ENCODE measurements at regions not wholly inside any gene's neighbourhood (a gene's known extent, or its start where the extent isn't known, plus 50 kb on each side); places are given as distances from the start of the nearest gene placed in this dataset.

- Mint-ChIP-seq H3K27me3 (ENCODE audit: low read depth) (no peaks in the 10 kb centered on the region), H3K4me1 (ENCODE audit: low read depth) (no peaks in the 10 kb centered on the region), H3K36me3 (ENCODE audit: low read depth) (no peaks in the 10 kb centered on the region), H3K9me3 (no peaks in the 10 kb centered on the region), H3K27ac (no peak overlapping the region), H3K4me3 (no peak overlapping the region)
- no peak for DNase-seq (ENCODE audit: low spot score)
These were observed 121.8 kb upstream of the POU2AF2 start for GRCh38 chr11:111123463-111124398.

GRCh38 chr11:111120696-111121302, 124.7 kb upstream of the POU2AF2 start:
- Mint-ChIP-seq H3K27me3 (ENCODE audit: low read depth) (no peaks in the 10 kb centered on the region), H3K4me1 (ENCODE audit: low read depth) (no peaks in the 10 kb centered on the region), H3K27ac (no peak overlapping the region), H3K36me3 (ENCODE audit: low read depth) (no peaks in the 10 kb centered on the region), H3K9me3 (no peaks in the 10 kb centered on the region), H3K4me3 (no peak overlapping the region)
- no peak for DNase-seq (ENCODE audit: low spot score)

GRCh38 chr11:111120161-111120560, 125.4 kb upstream of the POU2AF2 start:
- DNase-seq (ENCODE audit: low spot score): no peak
- no peaks in the 10 kb centered on the region for H3K36me3 Mint-ChIP-seq (ENCODE audit: low read depth)
- H3K4me1 Mint-ChIP-seq (ENCODE audit: low read depth): no peaks in the 10 kb centered on the region
- no peak overlapping the region for H3K27ac Mint-ChIP-seq
- no peaks in the 10 kb centered on the region for H3K27me3 Mint-ChIP-seq (ENCODE audit: low read depth)
- no peaks in the 10 kb centered on the region for H3K9me3 Mint-ChIP-seq
- no peak overlapping the region for H3K4me3 Mint-ChIP-seq

- Mint-ChIP-seq H3K9me3 (no peaks in the 10 kb centered on the region), H3K27me3 (ENCODE audit: low read depth) (no peaks in the 10 kb centered on the region), H3K27ac (no peak overlapping the region), H3K4me1 (ENCODE audit: low read depth) (no peaks in the 10 kb centered on the region), H3K36me3 (ENCODE audit: low read depth) (no peaks in the 10 kb centered on the region), H3K4me3 (no peak overlapping the region)
- no peak for DNase-seq (ENCODE audit: low spot score)
These were observed 125.8 kb upstream of the POU2AF2 start for GRCh38 chr11:111119751-111120150.

- no peak for DNase-seq (ENCODE audit: low spot score)
These were observed 129.6 kb upstream of the POU2AF2 start for GRCh38 chr11:111115890-111116289.

DNA sequence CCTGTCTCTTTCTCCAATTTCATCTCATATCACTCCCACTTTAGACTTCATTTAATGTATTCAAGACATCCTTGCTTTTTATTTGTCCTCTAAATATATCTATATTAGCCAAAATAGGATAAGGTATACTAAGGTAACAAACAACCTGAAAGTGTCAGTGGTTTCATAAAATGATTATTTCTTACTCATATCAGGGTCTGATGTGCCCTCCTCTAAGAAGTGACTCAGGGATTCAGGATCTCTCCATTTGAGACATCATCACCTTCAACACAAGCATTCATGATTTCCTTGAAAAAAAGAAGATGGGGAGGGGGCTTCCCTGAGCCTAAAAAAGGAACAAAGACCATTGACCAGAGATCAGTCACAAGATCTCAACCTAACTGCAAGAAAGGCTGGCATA, 131.4 kb upstream of the POU2AF2 start:
- Mint-ChIP-seq H3K4me3 (no peak overlapping the region), H3K27me3 (ENCODE audit: low read depth) (peaks cover 2% of the 10 kb centered on the region), H3K36me3 (ENCODE audit: low read depth) (no peaks in the 10 kb centered on the region), H3K4me1 (ENCODE audit: low read depth) (no peaks in the 10 kb centered on the region), H3K27ac (no peak overlapping the region), H3K9me3 (no peaks in the 10 kb centered on the region)
- no peak for DNase-seq (ENCODE audit: low spot score)

More at GRCh38 chr11:111115890-111116289, 129.6 kb upstream of the POU2AF2 start:
- no peaks in the 10 kb centered on the region for H3K4me1 Mint-ChIP-seq (ENCODE audit: low read depth)
- H3K4me3 Mint-ChIP-seq: no peak overlapping the region
- no peaks in the 10 kb centered on the region for H3K9me3 Mint-ChIP-seq
- no peaks in the 10 kb centered on the region for H3K36me3 Mint-ChIP-seq (ENCODE audit: low read depth)
- no peak overlapping the region for H3K27ac Mint-ChIP-seq
- H3K27me3 Mint-ChIP-seq (ENCODE audit: low read depth): no peaks in the 10 kb centered on the region

DNA sequence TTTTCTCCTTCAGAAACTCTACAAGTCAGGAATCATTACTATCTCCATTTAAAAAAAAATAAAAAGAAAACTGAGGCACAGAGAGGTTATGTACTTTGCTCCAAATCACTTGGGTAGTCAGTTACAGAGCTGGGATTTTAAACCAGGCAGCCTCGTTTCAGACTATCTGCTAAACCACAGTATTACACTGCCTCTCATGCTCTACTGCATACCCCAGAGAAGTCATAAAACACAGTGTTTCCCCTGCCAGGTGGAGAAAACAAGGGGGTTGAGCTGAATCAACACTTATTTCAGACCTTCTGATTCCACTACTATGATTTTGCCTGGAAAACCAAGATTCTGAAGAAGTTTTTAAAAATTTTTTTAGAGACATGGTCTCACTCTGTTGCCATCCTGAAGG, 132.9 kb upstream of the POU2AF2 start:
- Mint-ChIP-seq H3K36me3 (ENCODE audit: low read depth) (no peaks in the 10 kb centered on the region), H3K27me3 (ENCODE audit: low read depth) (peaks cover 6% of the 10 kb centered on the region), H3K27ac (no peak overlapping the region), H3K4me3 (no peak overlapping the region), H3K9me3 (no peaks in the 10 kb centered on the region), H3K4me1 (ENCODE audit: low read depth) (no peaks in the 10 kb centered on the region)
- no peak for DNase-seq (ENCODE audit: low spot score)

- peaks cover 11% of the 10 kb centered on the region for H3K27me3 Mint-ChIP-seq (ENCODE audit: low read depth)
- no peaks in the 10 kb centered on the region for H3K36me3 Mint-ChIP-seq (ENCODE audit: low read depth)
- no peaks in the 10 kb centered on the region for H3K9me3 Mint-ChIP-seq
- H3K4me1 Mint-ChIP-seq (ENCODE audit: low read depth): no peaks in the 10 kb centered on the region
- no peak overlapping the region for H3K4me3 Mint-ChIP-seq
- H3K27ac Mint-ChIP-seq: no peak overlapping the region
- DNase-seq (ENCODE audit: low spot score): no peak
These were observed 138.0 kb upstream of the POU2AF2 start for GRCh38 chr11:111107501-111107900.

GRCh38 chr11:111106641-111107040, 138.9 kb upstream of the POU2AF2 start:
- Mint-ChIP-seq H3K4me3 (no peak overlapping the region), H3K9me3 (no peaks in the 10 kb centered on the region), H3K36me3 (ENCODE audit: low read depth) (no peaks in the 10 kb centered on the region), H3K4me1 (ENCODE audit: low read depth) (no peaks in the 10 kb centered on the region), H3K27ac (no peak overlapping the region), H3K27me3 (ENCODE audit: low read depth) (peaks cover 11% of the 10 kb centered on the region)
- DNase-seq (ENCODE audit: low spot score): no peak

GRCh38 chr11:111105566-111105965, 140.0 kb upstream of the POU2AF2 start:
- peaks cover 10% of the 10 kb centered on the region for H3K27me3 Mint-ChIP-seq (ENCODE audit: low read depth)
- no peaks in the 10 kb centered on the region for H3K36me3 Mint-ChIP-seq (ENCODE audit: low read depth)
- DNase-seq (ENCODE audit: low spot score): no peak
- no peak overlapping the region for H3K4me3 Mint-ChIP-seq
- H3K27ac Mint-ChIP-seq: no peak overlapping the region
- H3K9me3 Mint-ChIP-seq: no peaks in the 10 kb centered on the region
- no peaks in the 10 kb centered on the region for H3K4me1 Mint-ChIP-seq (ENCODE audit: low read depth)

- Mint-ChIP-seq H3K36me3 (ENCODE audit: low read depth) (no peaks in the 10 kb centered on the region), H3K9me3 (no peaks in the 10 kb centered on the region), H3K4me3 (no peak overlapping the region), H3K27me3 (ENCODE audit: low read depth) (peaks cover 11% of the 10 kb centered on the region), H3K4me1 (ENCODE audit: low read depth) (no peaks in the 10 kb centered on the region), H3K27ac (no peak overlapping the region)
- no peak for DNase-seq (ENCODE audit: low spot score)
These were observed 141.3 kb upstream of the POU2AF2 start for GRCh38 chr11:111104185-111104584.

- no peaks in the 10 kb centered on the region for H3K9me3 Mint-ChIP-seq
- no peaks in the 10 kb centered on the region for H3K36me3 Mint-ChIP-seq (ENCODE audit: low read depth)
- DNase-seq (ENCODE audit: low spot score): no peak
- H3K27me3 Mint-ChIP-seq (ENCODE audit: low read depth): peaks cover 7% of the 10 kb centered on the region
- no peak overlapping the region for H3K27ac Mint-ChIP-seq
- no peaks in the 10 kb centered on the region for H3K4me1 Mint-ChIP-seq (ENCODE audit: low read depth)
- no peak overlapping the region for H3K4me3 Mint-ChIP-seq
These were observed 143.6 kb upstream of the POU2AF2 start for GRCh38 chr11:111101881-111102280.

- DNase-seq (ENCODE audit: low spot score): no peak
- Mint-ChIP-seq H3K4me1 (ENCODE audit: low read depth) (peaks cover 3% of the 10 kb centered on the region), H3K27ac (no peak overlapping the region)
These were observed 146.4 kb upstream of the POU2AF2 start for GRCh38 chr11:111099028-111099713.

GRCh38 chr11:111098091-111098490, 147.4 kb upstream of the POU2AF2 start:
- DNase-seq (ENCODE audit: low spot score): no peak
- peaks cover 2% of the 10 kb centered on the region for H3K27me3 Mint-ChIP-seq (ENCODE audit: low read depth)
- H3K9me3 Mint-ChIP-seq: no peaks in the 10 kb centered on the region
- H3K27ac Mint-ChIP-seq: no peak overlapping the region
- no peak overlapping the region for H3K4me3 Mint-ChIP-seq
- no peaks in the 10 kb centered on the region for H3K36me3 Mint-ChIP-seq (ENCODE audit: low read depth)
- H3K4me1 Mint-ChIP-seq (ENCODE audit: low read depth): peaks cover 3% of the 10 kb centered on the region

More at GRCh38 chr11:111099028-111099713, 146.4 kb upstream of the POU2AF2 start:
- H3K4me3 Mint-ChIP-seq: no peak overlapping the region
- H3K27me3 Mint-ChIP-seq (ENCODE audit: low read depth): peaks cover 2% of the 10 kb centered on the region
- H3K9me3 Mint-ChIP-seq: no peaks in the 10 kb centered on the region
- no peaks in the 10 kb centered on the region for H3K36me3 Mint-ChIP-seq (ENCODE audit: low read depth)

All from T-helper 2 cell treated with Interferon-gamma antibody and Interleukin-4, amounts not matched to agents 5 μg/mL and 100 μg/mL, for 36 hours (primary cell).